ENCODE measurements at regions not wholly inside any gene's neighbourhood (a gene's known extent, or its start where the extent isn't known, plus 50 kb on each side); places are given as distances from the start of the nearest gene placed in this dataset.

DNA sequence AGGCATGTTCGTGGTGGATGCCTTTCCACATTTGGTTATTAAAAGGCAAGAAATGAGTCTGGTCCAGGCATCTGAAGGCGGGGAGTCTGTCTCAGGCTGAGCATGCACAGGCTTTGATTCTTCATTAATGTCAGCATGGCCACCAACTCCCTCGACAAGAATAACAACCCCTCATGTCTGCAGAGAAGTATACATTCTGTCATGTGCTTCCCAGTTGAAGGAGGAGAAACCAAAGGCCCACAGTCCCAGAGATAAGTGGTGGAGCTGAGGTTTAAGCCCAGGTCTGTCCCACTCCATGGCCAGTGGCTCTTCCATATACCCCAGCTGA lies 61.6 kb upstream of the LAPTM5 start:
- ChIA-PET POLR2A (no interaction called here), CTCF (interaction anchor here (1.5 kb wide), 1 partner anchor 18 kb away, joined by 4 read pairs; no protein-coding TSS in a partner anchor)
- H3K36me3 Mint-ChIP-seq (ENCODE audit: low read depth): no peaks in the 10 kb centered on the region
- no peak for DNase-seq
- H3K27ac Mint-ChIP-seq: no peak overlapping the region
- H3K9me3 Mint-ChIP-seq: no peaks in the 10 kb centered on the region
- H3K4me1 Mint-ChIP-seq: peaks cover 14% of the 10 kb centered on the region
- peaks cover 57% of the 10 kb centered on the region for H3K27me3 Mint-ChIP-seq
- H3K4me3 Mint-ChIP-seq: no peak overlapping the region

DNA sequence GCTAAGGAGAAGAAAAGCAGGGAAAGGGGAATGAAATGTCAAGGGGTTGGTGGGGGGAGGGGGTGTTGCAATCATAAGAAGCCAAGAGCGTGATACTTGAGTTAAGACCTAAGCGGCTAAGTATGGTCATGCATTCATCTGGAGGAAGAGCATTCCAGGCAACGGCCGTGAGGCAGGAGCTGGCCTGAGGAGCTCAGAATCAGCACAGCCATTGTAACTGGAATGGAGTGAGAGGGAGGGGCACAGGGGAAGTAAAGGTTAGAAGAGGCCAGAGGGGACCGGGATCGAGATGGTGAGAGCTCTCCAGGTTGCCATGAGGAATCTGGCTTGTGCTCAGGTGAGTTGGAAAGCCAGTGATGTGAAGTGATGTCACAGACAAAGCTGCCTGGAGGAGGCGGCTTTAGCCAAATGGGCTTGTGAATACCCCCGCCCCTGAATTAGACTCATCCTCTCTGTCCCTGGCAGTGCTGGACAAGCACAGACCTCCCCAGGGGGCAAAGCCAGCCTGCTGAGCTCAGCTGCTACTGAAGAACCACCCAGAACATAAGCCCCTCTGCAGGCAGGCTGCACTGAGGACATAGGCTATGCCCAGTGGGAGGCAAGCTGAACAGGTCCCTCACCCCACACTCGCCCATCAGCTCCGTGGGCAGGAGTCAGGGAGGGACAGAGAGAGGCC lies 61.1 kb upstream of the LAPTM5 start:
- Mint-ChIP-seq H3K4me1 (peaks cover 9% of the 10 kb centered on the region), H3K4me3 (no peak overlapping the region), H3K27me3 (peaks cover 52% of the 10 kb centered on the region), H3K27ac (no peak overlapping the region), H3K36me3 (ENCODE audit: low read depth) (no peaks in the 10 kb centered on the region), H3K9me3 (no peaks in the 10 kb centered on the region)
- CTCF ChIA-PET: interaction anchor here (0.5 to 1.1 kb wide), 2 partner anchors 22 to 36 kb away, joined by 3 to 4 read pairs; no protein-coding TSS in a partner anchor
- POLR2A ChIA-PET: no interaction called here
- DNase-seq: no peak

DNA sequence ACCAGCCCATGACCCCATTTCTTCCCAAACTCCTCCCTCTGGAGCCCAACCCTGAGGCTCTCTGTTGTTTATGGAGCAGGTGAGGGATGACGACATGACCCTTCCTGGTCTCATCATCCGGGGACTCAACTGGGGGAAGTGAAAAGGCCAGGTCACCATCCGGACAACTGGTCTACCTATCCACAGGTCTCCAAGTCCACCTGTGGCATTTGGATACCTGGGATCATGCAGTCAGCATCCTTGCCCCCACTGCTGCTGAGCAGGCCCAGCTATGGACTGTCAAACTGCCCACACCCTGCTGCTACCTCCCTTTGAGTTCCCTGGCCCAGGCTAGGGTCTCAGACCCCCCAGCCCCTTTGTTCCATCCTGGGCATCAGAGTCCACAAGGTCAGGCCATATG lies 60.0 kb upstream of the LAPTM5 start:
- POLR2A ChIA-PET: no interaction called here
- Mint-ChIP-seq H3K27ac (no peak overlapping the region), H3K36me3 (ENCODE audit: low read depth) (no peaks in the 10 kb centered on the region), H3K9me3 (no peaks in the 10 kb centered on the region), H3K27me3 (peaks cover 48% of the 10 kb centered on the region), H3K4me1 (no peaks in the 10 kb centered on the region), H3K4me3 (no peak overlapping the region)
- no peak for DNase-seq
- CTCF ChIA-PET: interaction anchor here (1.1 kb wide), 2 partner anchors 35 to 108 kb away, joined by 3 to 4 read pairs; no protein-coding TSS in a partner anchor

GRCh38 chr1:30817077-30817438 lies 59.5 kb upstream of the LAPTM5 start:
- peaks cover 51% of the 10 kb centered on the region for H3K27me3 Mint-ChIP-seq
- H3K4me3 Mint-ChIP-seq: no peak overlapping the region
- no peaks in the 10 kb centered on the region for H3K4me1 Mint-ChIP-seq
- CTCF ChIA-PET: interaction anchor here (1.1 kb wide), 1 partner anchor 109 kb away, joined by 3 read pairs; no protein-coding TSS in a partner anchor
- DNase-seq: no peak
- POLR2A ChIA-PET: no interaction called here
- no peaks in the 10 kb centered on the region for H3K9me3 Mint-ChIP-seq
- no peak overlapping the region for H3K27ac Mint-ChIP-seq
- H3K36me3 Mint-ChIP-seq (ENCODE audit: low read depth): no peaks in the 10 kb centered on the region

GRCh38 chr1:30816211-30817076 lies 58.9 kb upstream of the LAPTM5 start:
- ChIA-PET POLR2A (no interaction called here), CTCF (interaction anchor here (1.1 kb wide), 1 partner anchor 110 kb away, joined by 3 read pairs; no protein-coding TSS in a partner anchor)
- no peaks in the 10 kb centered on the region for H3K4me1 Mint-ChIP-seq
- H3K36me3 Mint-ChIP-seq (ENCODE audit: low read depth): no peaks in the 10 kb centered on the region
- H3K4me3 Mint-ChIP-seq: no peak overlapping the region
- H3K9me3 Mint-ChIP-seq: no peaks in the 10 kb centered on the region
- no peak for DNase-seq
- H3K27ac Mint-ChIP-seq: no peak overlapping the region
- peaks cover 48% of the 10 kb centered on the region for H3K27me3 Mint-ChIP-seq

DNA sequence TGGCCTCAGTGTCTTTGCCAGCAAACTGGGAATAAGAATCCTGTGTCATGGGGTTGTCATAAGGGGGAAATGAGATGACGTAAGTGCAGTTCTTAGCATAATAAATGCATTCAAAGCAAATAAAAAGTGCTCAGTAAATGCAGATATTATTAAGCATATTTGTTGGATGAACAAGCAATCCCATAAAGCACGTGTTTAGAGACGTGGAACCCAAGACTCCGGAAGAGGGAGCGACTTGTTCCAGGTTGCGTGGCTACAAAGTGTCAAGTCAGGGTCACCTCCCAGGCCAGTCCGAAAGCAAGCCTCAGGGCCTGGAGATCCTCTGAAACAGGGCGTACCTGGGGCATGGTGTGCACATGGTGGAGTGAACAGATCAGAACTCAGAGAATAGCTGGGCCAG lies 58.0 kb upstream of the LAPTM5 start:
- CTCF ChIA-PET: no interaction called here
- H3K4me1 Mint-ChIP-seq: no peaks in the 10 kb centered on the region

DNA sequence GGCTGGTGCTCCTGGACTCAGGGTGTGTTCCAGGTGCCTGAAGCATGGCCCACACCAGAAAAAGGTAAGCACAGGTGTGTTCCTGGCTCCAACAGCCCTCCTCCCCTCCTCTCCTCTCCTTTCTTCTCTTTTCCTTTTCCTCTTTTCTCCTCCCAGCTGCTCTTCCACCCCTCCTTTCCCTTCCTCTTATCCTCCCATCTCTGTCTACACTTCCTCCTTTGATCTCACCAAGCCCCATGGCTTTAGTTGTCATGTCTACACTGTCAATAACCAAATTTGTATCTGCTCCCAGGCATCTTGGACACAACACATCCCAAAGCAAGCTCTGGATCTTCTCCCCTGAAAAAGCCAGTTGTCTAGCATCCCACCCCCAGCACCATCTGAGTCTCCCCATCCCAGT lies 56.7 kb upstream of the LAPTM5 start:
- Mint-ChIP-seq H3K4me1 (no peaks in the 10 kb centered on the region), H3K36me3 (ENCODE audit: low read depth) (no peaks in the 10 kb centered on the region), H3K4me3 (no peak overlapping the region), H3K9me3 (no peaks in the 10 kb centered on the region), H3K27ac (no peak overlapping the region), H3K27me3 (peaks cover 51% of the 10 kb centered on the region)
- POLR2A ChIA-PET: no interaction called here
- CTCF ChIA-PET: interaction anchor here (0.9 kb wide), 1 partner anchor 12 kb away, joined by 4 read pairs; no protein-coding TSS in a partner anchor
- DNase-seq: no peak

More for the DNA sequence above, 58.0 kb upstream of the LAPTM5 start:
- Mint-ChIP-seq H3K4me3 (no peak overlapping the region), H3K27me3 (peaks cover 50% of the 10 kb centered on the region), H3K36me3 (ENCODE audit: low read depth) (no peaks in the 10 kb centered on the region), H3K9me3 (no peaks in the 10 kb centered on the region), H3K27ac (no peak overlapping the region)
- POLR2A ChIA-PET: no interaction called here
- no peak for DNase-seq

- peaks cover 52% of the 10 kb centered on the region for H3K27me3 Mint-ChIP-seq
- POLR2A ChIA-PET: no interaction called here
- H3K9me3 Mint-ChIP-seq: no peaks in the 10 kb centered on the region
- H3K27ac Mint-ChIP-seq: no peak overlapping the region
- H3K4me1 Mint-ChIP-seq: no peaks in the 10 kb centered on the region
- CTCF ChIA-PET: interaction anchor here (0.9 kb wide), 1 partner anchor 42 kb away, joined by 3 read pairs; no protein-coding TSS in a partner anchor
- no peaks in the 10 kb centered on the region for H3K36me3 Mint-ChIP-seq (ENCODE audit: low read depth)
- H3K4me3 Mint-ChIP-seq: no peak overlapping the region
- DNase-seq: no peak
Observed at GRCh38 chr1:30812076-30812475, 54.5 kb upstream of the LAPTM5 start.

DNA sequence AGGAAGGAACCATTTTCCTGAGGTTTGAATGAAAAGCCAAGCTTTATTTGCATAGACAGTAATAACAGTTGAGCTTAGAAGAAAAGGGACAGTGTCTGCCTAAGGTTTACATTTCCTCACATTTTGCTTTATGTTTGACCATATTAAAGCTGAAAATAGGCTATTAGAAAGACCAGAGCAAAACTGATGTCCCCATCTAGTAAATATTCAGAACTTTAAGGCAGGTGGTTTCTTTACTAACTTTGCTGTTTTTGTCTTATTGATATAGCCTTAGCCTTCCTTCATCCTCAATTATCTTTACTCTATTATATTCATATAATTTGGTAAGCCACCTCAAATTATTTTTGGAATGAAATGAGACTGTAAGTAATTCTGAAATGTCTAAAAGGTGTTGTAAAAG lies 53.6 kb upstream of the LAPTM5 start:
- ChIA-PET POLR2A (no interaction called here), CTCF (interaction anchor here (0.6 to 1.8 kb wide), 3 partner anchors 10 to 1966 kb away, joined by 3 to 11 read pairs (median 5); no protein-coding TSS in a partner anchor)

DNA sequence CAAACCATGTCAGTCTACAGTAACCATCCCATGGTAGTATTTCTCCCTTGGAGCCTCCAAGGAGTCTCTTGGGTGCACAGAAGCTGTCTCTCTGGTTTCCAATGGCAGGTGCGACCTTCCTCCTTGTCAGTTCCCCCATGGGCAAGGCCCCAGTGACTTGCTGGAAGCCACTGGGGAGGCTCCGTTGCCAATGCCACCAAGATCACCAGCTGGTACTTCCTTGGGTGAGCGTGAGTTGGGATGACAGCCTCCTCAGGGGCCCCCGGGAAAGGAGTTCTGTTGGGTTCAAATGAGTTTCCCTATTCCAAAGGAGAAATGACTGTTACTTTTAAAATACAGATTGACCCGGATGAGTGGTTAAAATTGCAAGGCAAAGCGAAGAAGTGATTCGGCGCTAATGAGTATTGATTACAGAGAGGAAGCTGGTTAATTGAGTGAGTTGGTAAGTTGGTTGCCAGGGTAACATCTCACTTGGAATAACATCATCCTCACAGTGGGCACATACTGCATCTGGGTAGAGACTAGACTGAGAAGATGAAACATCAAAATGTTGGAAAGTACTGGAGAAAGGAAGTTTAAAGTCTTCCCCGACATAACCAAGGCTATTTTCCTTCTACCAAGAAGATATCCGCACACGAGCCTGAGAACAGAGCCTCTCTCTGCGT lies 53.0 kb upstream of the LAPTM5 start:
- Mint-ChIP-seq H3K27ac (no peak overlapping the region), H3K4me3 (no peak overlapping the region), H3K4me1 (no peaks in the 10 kb centered on the region), H3K27me3 (peaks cover 58% of the 10 kb centered on the region), H3K36me3 (ENCODE audit: low read depth) (no peaks in the 10 kb centered on the region), H3K9me3 (no peaks in the 10 kb centered on the region)
- no peak for DNase-seq
- POLR2A ChIA-PET: no interaction called here
- CTCF ChIA-PET: interaction anchor here (1.8 kb wide), 2 partner anchors 9 to 100 kb away, joined by 5 to 11 read pairs; no protein-coding TSS in a partner anchor

More for the DNA sequence above, 53.6 kb upstream of the LAPTM5 start:
- Mint-ChIP-seq H3K9me3 (no peaks in the 10 kb centered on the region), H3K27me3 (peaks cover 54% of the 10 kb centered on the region), H3K4me3 (no peak overlapping the region), H3K36me3 (ENCODE audit: low read depth) (no peaks in the 10 kb centered on the region), H3K27ac (no peak overlapping the region), H3K4me1 (no peaks in the 10 kb centered on the region)
- DNase-seq: no peak

- POLR2A ChIA-PET: no interaction called here
- CTCF ChIA-PET: interaction anchor here (1.8 kb wide), 2 partner anchors 8 to 101 kb away, joined by 5 to 11 read pairs; no protein-coding TSS in a partner anchor
- no peaks in the 10 kb centered on the region for H3K4me1 Mint-ChIP-seq
- no peaks in the 10 kb centered on the region for H3K9me3 Mint-ChIP-seq
- no peak overlapping the region for H3K27ac Mint-ChIP-seq
- peaks cover 66% of the 10 kb centered on the region for H3K27me3 Mint-ChIP-seq
- H3K36me3 Mint-ChIP-seq (ENCODE audit: low read depth): no peaks in the 10 kb centered on the region
- no peak for DNase-seq
- H3K4me3 Mint-ChIP-seq: no peak overlapping the region
Observed at GRCh38 chr1:30809514-30810263, 52.1 kb upstream of the LAPTM5 start.

- no peak overlapping the region for H3K4me3 Mint-ChIP-seq
- H3K4me1 Mint-ChIP-seq: no peaks in the 10 kb centered on the region
- H3K27me3 Mint-ChIP-seq: peaks cover 75% of the 10 kb centered on the region
- H3K9me3 Mint-ChIP-seq: no peaks in the 10 kb centered on the region
- H3K27ac Mint-ChIP-seq: no peak overlapping the region
- CTCF ChIA-PET: interaction anchor here (0.6 to 1.0 kb wide), 2 partner anchors 24 to 121 kb away, joined by 3 to 4 read pairs; no protein-coding TSS in a partner anchor
- DNase-seq: no peak
- H3K36me3 Mint-ChIP-seq (ENCODE audit: low read depth): no peaks in the 10 kb centered on the region
- POLR2A ChIA-PET: no interaction called here
Observed at GRCh38 chr1:30808067-30808662, 50.6 kb upstream of the LAPTM5 start.
